Fibroblast of lung (primary cell): ENCODE measurements at regions not wholly inside any gene's neighbourhood (a gene's known extent, or its start where the extent isn't known, plus 50 kb on each side); places are given as distances from the start of the nearest gene placed in this dataset.

Experiments
- DNase-seq, 2 donors: peaks; one replicate each; pipeline versions ENCODE4 v3.0.0 to v3.0.0-alpha.2; 2010; ENCODE audit warnings: low read depth in 2 of 2
- H2AFZ ChIP-seq: 2 replicates; pipeline ENCODE4 v1.5.1; 2012; ENCODE audit warnings: low read length, control low read depth, inconsistent platforms
- H3K27ac ChIP-seq: 2 replicates; pipeline ENCODE4 v1.5.1; 2011; ENCODE audit warnings: low read length, control low read depth; ENCODE audit not compliant: insufficient read depth
- H3K27me3 ChIP-seq: 2 replicates; pipeline ENCODE4 v1.5.1; 2011; ENCODE audit warnings: mild to moderate bottlenecking, low read length; ENCODE audit not compliant: control insufficient read depth, insufficient read depth
- H3K36me3 ChIP-seq: 2 replicates; pipeline ENCODE4 v1.5.1; 2011; ENCODE audit warnings: low read length; ENCODE audit not compliant: control insufficient read depth, insufficient read depth
- H3K4me1 ChIP-seq: 2 replicates; pipeline ENCODE4 v1.5.1; 2011; ENCODE audit warnings: low read length; ENCODE audit not compliant: control insufficient read depth, insufficient read depth; ENCODE audit errors: extremely low read depth
- H3K4me2 ChIP-seq: 2 replicates; pipeline ENCODE4 v1.5.1; 2011; ENCODE audit warnings: low read length, control low read depth; ENCODE audit not compliant: insufficient read depth; ENCODE audit errors: extremely low read depth
- H3K4me3 ChIP-seq, 4 experiments: fragments of 200-600 bp in 1 of 4; sonication (generic) in 1 of 4; replicated peaks in 1 of 4; 2 replicates each; pipeline ENCODE4 v1.5.1; 2011 to 2016; ENCODE audit warnings: low read length in 4 of 4, low read depth in 3 of 4, mild to moderate bottlenecking in 3 of 4, control low read depth in 2 of 4, inconsistent platforms in 1 of 4, mixed read lengths in 1 of 4; ENCODE audit not compliant: insufficient read depth in 1 of 4; ENCODE audit errors: control extremely low read depth in 1 of 4
- H3K79me2 ChIP-seq: 2 replicates; pipeline ENCODE4 v1.5.1; 2012; ENCODE audit warnings: mild to moderate bottlenecking, low read length, inconsistent platforms; ENCODE audit not compliant: control insufficient read depth, insufficient read depth
- H3K9ac ChIP-seq: 2 replicates; pipeline ENCODE4 v1.5.1; 2011; ENCODE audit warnings: mild to moderate bottlenecking, low read length, control low read depth; ENCODE audit not compliant: insufficient read depth
- H3K9me3 ChIP-seq: 2 replicates; pipeline ENCODE4 v1.5.1; 2012; ENCODE audit warnings: low read depth, low read length; ENCODE audit not compliant: control insufficient read depth, insufficient read depth
- H4K20me1 ChIP-seq: 2 replicates; pipeline ENCODE4 v1.5.1; 2011; ENCODE audit warnings: low read length; ENCODE audit not compliant: control insufficient read depth, insufficient read depth; ENCODE audit errors: extremely low read depth
- CTCF ChIP-seq, 2 donors: IDR thresholded peaks in 1 of 2; conservative IDR thresholded peaks in 1 of 2; 1 replicate in 1 of 2; 2 replicates in 1 of 2; pipeline ENCODE4 v1.5.1; 2011 to 2012; ENCODE audit warnings: low read length in 2 of 2, control low read depth in 1 of 2, inconsistent platforms in 1 of 2, low read depth in 1 of 2, mild to moderate bottlenecking in 1 of 2
- EZH2 ChIP-seq: IDR thresholded peaks from 2 replicates; pipeline ENCODE4 v1.5.1; 2012; ENCODE audit warnings: low read length, control low read depth, mild to moderate bottlenecking; ENCODE audit errors: missing control alignments

GRCh38 chr18:34509163-34509562 is 200.9 kb upstream of the DTNA start:
- no peaks in the 10 kb centered on the region for H3K79me2 ChIP-seq
- no peaks in the 10 kb centered on the region for H3K9me3 ChIP-seq
- TF ChIP-seq EZH2 (no peak), CTCF (conservative IDR thresholded peaks at IDR 0.05 in 1 of 2, IDR thresholded peaks at IDR 0.05 in 1 of 2; ENCODE audit: low read depth in 1 of 2, low read length in 2 of 2) (no peak)
- no peak overlapping the region for H2AFZ ChIP-seq
- no peak overlapping the region for H3K9ac ChIP-seq
- H3K27me3 ChIP-seq: no peaks in the 10 kb centered on the region
- no peak overlapping the region for H3K4me2 ChIP-seq
- no peak overlapping the region for H3K4me3 ChIP-seq
- no peaks in the 10 kb centered on the region for H4K20me1 ChIP-seq
- no peak for DNase-seq
- H3K27ac ChIP-seq: no peak overlapping the region
- H3K4me1 ChIP-seq: no peaks in the 10 kb centered on the region
- H3K36me3 ChIP-seq: no peaks in the 10 kb centered on the region

GRCh38 chr18:34509879-34510586 is 200.1 kb upstream of the DTNA start:
- no peak overlapping the region for H3K9ac ChIP-seq
- H3K27ac ChIP-seq: no peak overlapping the region
- TF ChIP-seq CTCF (conservative IDR thresholded peaks at IDR 0.05 in 1 of 2, IDR thresholded peaks at IDR 0.05 in 1 of 2; ENCODE audit: low read depth in 1 of 2, low read length in 2 of 2): no peak
- TF ChIP-seq EZH2: no peak
- H3K9me3 ChIP-seq: no peaks in the 10 kb centered on the region
- no peak for DNase-seq
- H3K4me2 ChIP-seq: no peak overlapping the region
- H3K79me2 ChIP-seq: no peaks in the 10 kb centered on the region
- H3K36me3 ChIP-seq: no peaks in the 10 kb centered on the region
- no peaks in the 10 kb centered on the region for H3K27me3 ChIP-seq
- H3K4me3 ChIP-seq: no peak overlapping the region
- H4K20me1 ChIP-seq: no peaks in the 10 kb centered on the region
- H2AFZ ChIP-seq: no peak overlapping the region
- no peaks in the 10 kb centered on the region for H3K4me1 ChIP-seq

DNA sequence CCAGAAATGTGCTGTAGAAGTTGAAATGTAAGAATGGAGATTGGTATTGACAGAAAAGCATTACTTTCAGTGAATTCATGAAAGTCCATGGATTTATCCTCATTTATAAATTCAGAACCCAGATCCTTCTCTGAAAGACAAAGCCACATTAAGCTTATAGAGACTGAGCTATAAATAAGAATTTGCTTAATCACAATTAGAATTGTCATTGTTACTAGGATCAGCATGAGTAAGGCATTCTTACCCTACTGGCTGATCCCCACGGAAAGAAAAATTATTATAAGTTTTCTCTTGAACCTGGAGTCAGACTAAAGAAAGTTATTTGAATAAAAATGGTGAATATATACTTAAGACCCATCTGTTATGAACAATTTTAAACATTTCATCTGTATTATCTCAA is 199.2 kb upstream of the DTNA start:
- TF ChIP-seq CTCF (conservative IDR thresholded peaks at IDR 0.05 in 1 of 2, IDR thresholded peaks at IDR 0.05 in 1 of 2; ENCODE audit: low read depth in 1 of 2, low read length in 2 of 2) (no peak), EZH2 (no peak)
- Histone ChIP-seq H4K20me1 (no peaks in the 10 kb centered on the region), H3K27me3 (no peaks in the 10 kb centered on the region), H3K79me2 (no peaks in the 10 kb centered on the region), H3K9ac (no peak overlapping the region), H3K4me3 (no peak overlapping the region), H3K4me1 (no peaks in the 10 kb centered on the region), H3K4me2 (no peak overlapping the region), H3K27ac (no peak overlapping the region), H3K9me3 (no peaks in the 10 kb centered on the region), H2AFZ (no peak overlapping the region), H3K36me3 (no peaks in the 10 kb centered on the region)
- no peak for DNase-seq
